Testis (tissue), 2 donors: ENCODE measurements at regions not wholly inside any gene's neighbourhood (a gene's known extent, or its start where the extent isn't known, plus 50 kb on each side); places are given as distances from the start of the nearest gene placed in this dataset.
"Not testable (repeated sequence)": the region's sequence is repeated elsewhere in the genome, so short reads cannot be mapped to it uniquely, and the experiment has no call there.

ENCODE experiments used
- DNase-seq: peaks from one replicate; pipeline ENCODE4 v3.0.0-alpha.2; 2019
- H3K27ac ChIP-seq, 2 donors: fragments of 200-600 bp; sonication (generic); one replicate each; pipeline ENCODE4 v1.5.1; 2019
- H3K27me3 ChIP-seq: fragments of 200-600 bp; sonication (generic); one replicate; pipeline ENCODE4 v1.5.1; 2019
- H3K36me3 ChIP-seq: fragments of 200-600 bp; sonication (generic); one replicate; pipeline ENCODE4 v1.5.1; 2017; ENCODE audit warnings: low read depth; ENCODE audit errors: missing control alignments
- H3K4me1 ChIP-seq: fragments of 200-600 bp; sonication (generic); one replicate; pipeline ENCODE4 v1.5.1; 2019
- H3K4me3 ChIP-seq, 2 donors: fragments of 200-600 bp; sonication (generic); one replicate each; pipeline ENCODE4 v1.5.1; 2017 to 2019
- H3K9me3 ChIP-seq: fragments of 200-600 bp; sonication (generic); one replicate; pipeline ENCODE4 v1.5.1; 2017
- CTCF ChIP-seq, 3 experiments: fragments of 450-650 bp in 2 of 3; fragments of 200-600 bp in 1 of 3; sonication (generic) in 1 of 3; IDR thresholded peaks; one replicate each; pipeline ENCODE4 v1.5.1; 2016 to 2019; ENCODE audit warnings: antibody characterized with exemption in 3 of 3, mild to moderate bottlenecking in 2 of 3, moderate library complexity in 1 of 3
- POLR2A ChIP-seq: fragments of 450-650 bp; IDR thresholded peaks from one replicate; pipeline ENCODE4 v1.6.1; 2017; ENCODE audit warnings: antibody characterized with exemption, mild to moderate bottlenecking, moderate library complexity
- WGBS, 2 donors: methylation state at CpG; one replicate each; pipeline ENCODE4 v1.1.5; 2018; 5-methylcytosine and 5-hydroxymethylcytosine counted together
- intact Hi-C: fragments of 100-400 bp; cut with DNase I; formaldehyde crosslinking; loops from one replicate; pipeline ENCODE4 v1.15.1; 2023; ENCODE audit warnings: low total_unique reads

DNA sequence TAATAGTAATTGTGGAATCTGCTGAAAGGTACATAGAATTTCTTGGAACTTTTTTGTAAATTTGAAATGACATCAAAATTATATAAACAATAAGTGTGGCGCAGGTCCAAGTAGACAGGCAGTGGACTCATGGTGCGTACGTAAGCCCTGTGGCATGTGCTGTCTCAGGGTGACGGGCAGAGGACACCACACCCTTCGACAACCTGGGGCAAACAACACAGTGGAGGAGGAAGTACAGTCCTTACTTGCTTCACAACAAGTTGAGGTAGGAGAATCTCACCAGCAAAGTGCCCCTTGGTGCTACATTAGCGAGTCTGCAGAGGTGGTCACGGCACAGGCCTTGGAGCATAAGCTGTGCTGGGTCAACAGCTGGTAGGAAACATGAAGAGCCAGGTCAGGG lies 180.9 kb downstream of the AEBP2 start:
- intact Hi-C loops = no loop called here
- H3K4me1 ChIP-seq = peaks cover 5% of the 10 kb centered on the region
- no peak for DNase-seq

GRCh38 chr12:19623751-19624399 lies 184.6 kb downstream of the AEBP2 start:
- Histone ChIP-seq H3K9me3 (no peaks in the 10 kb centered on the region), H3K36me3 (no peaks in the 10 kb centered on the region), H3K27ac (no peak overlapping the region), H3K27me3 (no peaks in the 10 kb centered on the region), H3K4me3 (no peak overlapping the region), H3K4me1 (peaks cover 5% of the 10 kb centered on the region)
- WGBS, 2 donors = 75% methylated on average over 9 of the region's 9 CpGs
- TF ChIP-seq POLR2A = no peak
- TF ChIP-seq CTCF (IDR thresholded peaks at IDR 0.05) = no peak
- intact Hi-C loops = no loop called here
- DNase-seq = no peak

More for the DNA sequence above, 180.9 kb downstream of the AEBP2 start:
- 70 to 83% methylated on average over 7 of the region's 7 CpGs for WGBS, 2 donors
- H3K9me3 ChIP-seq = no peaks in the 10 kb centered on the region
- no peaks in the 10 kb centered on the region for H3K27me3 ChIP-seq
- no peak overlapping the region for H3K4me3 ChIP-seq
- TF ChIP-seq POLR2A = no peak
- TF ChIP-seq CTCF (IDR thresholded peaks at IDR 0.05) = no peak
- no peaks in the 10 kb centered on the region for H3K36me3 ChIP-seq
- H3K27ac ChIP-seq = no peak overlapping the region

DNA sequence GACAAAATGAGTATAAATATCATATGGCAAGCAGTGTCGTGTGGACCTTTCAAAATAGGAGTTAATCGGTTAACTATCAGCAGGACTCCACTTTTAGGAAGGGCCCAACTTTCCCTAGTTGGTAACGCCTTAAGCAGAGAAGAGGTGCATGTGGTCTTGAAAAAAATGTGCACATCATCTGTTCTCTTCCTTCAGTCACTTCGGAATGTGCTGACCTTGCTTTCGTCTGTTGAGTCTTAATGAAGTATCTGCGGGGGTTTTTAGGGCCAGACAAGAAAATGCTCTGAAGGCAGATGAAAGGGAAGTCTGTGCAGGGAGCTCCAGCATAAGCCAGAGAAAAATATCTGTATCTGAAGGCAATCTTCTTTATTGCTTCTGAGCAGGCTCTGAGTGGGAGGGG lies 185.2 kb downstream of the AEBP2 start:
- Histone ChIP-seq H3K4me1 (peaks cover 5% of the 10 kb centered on the region), H3K4me3 (no peak overlapping the region), H3K27me3 (no peaks in the 10 kb centered on the region), H3K9me3 (no peaks in the 10 kb centered on the region), H3K27ac (no peak overlapping the region), H3K36me3 (no peaks in the 10 kb centered on the region)
- WGBS, 2 donors = 34 to 53% methylated on average over 6 of the region's 6 CpGs
- TF ChIP-seq CTCF (IDR thresholded peaks at IDR 0.05) (no peak), POLR2A (no peak)
- intact Hi-C loops = no loop called here
- no peak for DNase-seq

DNA sequence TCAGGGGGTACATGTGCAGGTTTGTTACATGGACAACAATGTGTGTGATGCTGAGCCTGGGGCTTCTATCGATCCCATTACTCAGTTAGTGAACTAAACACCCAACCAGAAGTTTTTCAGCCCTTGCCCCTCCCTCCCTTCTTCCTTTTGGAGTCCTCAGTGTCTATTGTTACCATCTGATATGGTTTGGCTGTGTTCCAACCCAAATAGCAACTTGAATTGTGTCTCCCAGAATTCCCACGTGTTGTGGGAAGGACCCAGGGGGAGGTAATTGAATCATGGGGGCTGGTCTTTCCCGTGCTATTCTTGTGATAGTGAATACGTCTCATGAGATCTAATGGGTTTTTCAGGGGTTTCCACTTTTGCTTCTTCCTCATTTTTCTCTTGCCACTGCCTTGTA lies 186.3 kb downstream of the AEBP2 start:
- H3K27me3 ChIP-seq, H3K9me3 ChIP-seq, H3K36me3 ChIP-seq, intact Hi-C loops, H3K4me3 ChIP-seq, DNase-seq, H3K4me1 ChIP-seq, H3K27ac ChIP-seq: not testable (repeated sequence)
- 31 to 49% methylated on average over 4 of the region's 4 CpGs for WGBS, 2 donors

- Histone ChIP-seq H3K4me3 (no peak overlapping the region), H3K27ac (no peak overlapping the region), H3K4me1 (peaks cover 5% of the 10 kb centered on the region), H3K9me3 (no peaks in the 10 kb centered on the region), H3K36me3 (no peaks in the 10 kb centered on the region), H3K27me3 (no peaks in the 10 kb centered on the region)
- DNase-seq = no peak
- no peak for TF ChIP-seq POLR2A
- TF ChIP-seq CTCF (IDR thresholded peaks at IDR 0.05) = no peak
- intact Hi-C loops = no loop called here
- 69 to 92% methylated on average over 2 of the region's 2 CpGs for WGBS, 2 donors
Observed at GRCh38 chr12:19627719-19628118, 188.4 kb downstream of the AEBP2 start.
